Limb (tissue), 2 donors: ENCODE measurements at regions not wholly inside any gene's neighbourhood (a gene's known extent, or its start where the extent isn't known, plus 50 kb on each side); places are given as distances from the start of the nearest gene placed in this dataset.

Source experiments
- DNase-seq, 2 donors: peaks; one replicate each; pipeline ENCODE4 v3.0.0-alpha.2; 2016; ENCODE audit errors: extremely low spot score in 2 of 2

- DNase-seq: no peak
Measured at GRCh38 chr19:28486473-28486872, 726.5 kb downstream of the UQCRFS1 start.

- DNase-seq: no peak
Measured at GRCh38 chr19:28485292-28485691, 727.7 kb downstream of the UQCRFS1 start.

- no peak for DNase-seq
Measured at GRCh38 chr19:28483197-28483596, 729.8 kb downstream of the UQCRFS1 start.

- no peak for DNase-seq
Measured at GRCh38 chr19:28482221-28482620, 730.7 kb downstream of the UQCRFS1 start.

GRCh38 chr19:28481674-28482073 is 731.3 kb downstream of the UQCRFS1 start:
- no peak for DNase-seq

GRCh38 chr19:28475525-28475924 is 737.4 kb downstream of the UQCRFS1 start:
- DNase-seq: no peak

- no peak for DNase-seq
Measured at GRCh38 chr19:28472843-28473242, 740.1 kb downstream of the UQCRFS1 start.

- DNase-seq: no peak
Measured at GRCh38 chr19:28471731-28472510, 741.0 kb downstream of the UQCRFS1 start.

GRCh38 chr19:28469544-28469943 is 743.4 kb downstream of the UQCRFS1 start:
- DNase-seq: no peak

- DNase-seq: peak; percentile 29 to 47
Measured at GRCh38 chr19:28468701-28469459, 744.1 kb downstream of the UQCRFS1 start.

GRCh38 chr19:28466107-28467045 is 746.6 kb downstream of the UQCRFS1 start:
- DNase-seq: peak; percentile 27 to 81

GRCh38 chr19:28465371-28466086 is 747.4 kb downstream of the UQCRFS1 start:
- DNase-seq: no peak

- DNase-seq: no peak
Measured at GRCh38 chr19:28463493-28464053, 749.4 kb downstream of the UQCRFS1 start.

GRCh38 chr19:28457620-28458019 is 755.3 kb downstream of the UQCRFS1 start:
- no peak for DNase-seq

- no peak for DNase-seq
Measured at GRCh38 chr19:28456708-28457320, 756.1 kb downstream of the UQCRFS1 start.

- no peak for DNase-seq
Measured at GRCh38 chr19:28456252-28456651, 756.7 kb downstream of the UQCRFS1 start.

- no peak for DNase-seq
Measured at GRCh38 chr19:28454083-28454482, 758.9 kb downstream of the UQCRFS1 start.

- DNase-seq: no peak
Measured at GRCh38 chr19:28453420-28453819, 759.5 kb downstream of the UQCRFS1 start.

GRCh38 chr19:28449803-28450202 is 763.1 kb downstream of the UQCRFS1 start:
- no peak for DNase-seq

- no peak for DNase-seq
Measured at GRCh38 chr19:28446511-28446910, 766.4 kb downstream of the UQCRFS1 start.
